ENCODE measurements at regions not wholly inside any gene's neighbourhood (a gene's known extent, or its start where the extent isn't known, plus 50 kb on each side); places are given as distances from the start of the nearest gene placed in this dataset.

GRCh38 chr13:105395041-105395440, 1140.4 kb downstream of the EFNB2 start:
- no peak for TF ChIP-seq GATA2 (IDR thresholded peaks at IDR 0.05; ENCODE audit: low read depth, low read length)
- no peak for TF ChIP-seq GATA3 (IDR thresholded peaks at IDR 0.05; ENCODE audit: low read depth, low read length)

Data from SH-SY5Y (cell line).